MCF 10A (cell line): ENCODE measurements at regions not wholly inside any gene's neighbourhood (a gene's known extent, or its start where the extent isn't known, plus 50 kb on each side); places are given as distances from the start of the nearest gene placed in this dataset.
"Not testable (repeated sequence)": the region's sequence is repeated elsewhere in the genome, so short reads cannot be mapped to it uniquely, and the experiment has no call there.

ENCODE experiments used
- BruUV-seq: library from RNA; stranded (reverse); fragments of 400-500 nt; replicated peaks from 2 replicates; lab custom pipeline; 2021; lab: Mats Ljungman, UMichigan
- CTCF ChIA-PET: fragments of 300-600 bp; sonication (Branson Sonifier 250); formaldehyde crosslinking; extraction: SDS; loops from one replicate; lab custom pipeline; 2021; ENCODE audit warnings: antibody characterized with exemption, inconsistent platforms; lab: Yijun Ruan, JAX
- POLR2A ChIA-PET: fragments of 300-600, 350-650 bp; sonication (Branson Sonifier 250); formaldehyde crosslinking; extraction: SDS; loops from one replicate; lab custom pipeline; 2020; ENCODE audit warnings: antibody characterized with exemption, inconsistent platforms; lab: Yijun Ruan, JAX
- DNase-seq: peaks from one replicate; pipeline ENCODE4 v3.0.0-alpha.2; 2018; ENCODE audit not compliant: unreplicated experiment
- H3K27ac Mint-ChIP-seq: one replicate; pipeline ENCODE4 v1.8.0; 2022; ENCODE audit warnings: mild to moderate bottlenecking, low read depth, mixed read lengths; ENCODE audit not compliant: unreplicated experiment
- H3K27me3 Mint-ChIP-seq: one replicate; pipeline ENCODE4 v1.8.0; 2022; ENCODE audit warnings: mixed read lengths; ENCODE audit not compliant: insufficient read depth, unreplicated experiment
- H3K36me3 Mint-ChIP-seq: one replicate; pipeline ENCODE4 v1.8.0; 2022; ENCODE audit warnings: mild to moderate bottlenecking, moderate library complexity, mixed read lengths; ENCODE audit not compliant: insufficient read depth, unreplicated experiment
- H3K4me1 Mint-ChIP-seq: one replicate; pipeline ENCODE4 v1.8.0; 2022; ENCODE audit warnings: mixed read lengths; ENCODE audit not compliant: insufficient read depth, unreplicated experiment
- H3K4me3 Mint-ChIP-seq: one replicate; pipeline ENCODE4 v1.8.0; 2022; ENCODE audit warnings: mild to moderate bottlenecking, moderate library complexity, mixed read lengths; ENCODE audit not compliant: unreplicated experiment
- H3K9me3 Mint-ChIP-seq: one replicate; pipeline ENCODE4 v1.8.0; 2022; ENCODE audit warnings: mixed read lengths; ENCODE audit not compliant: unreplicated experiment
- intact Hi-C: fragments of 100-400 bp; cut with micrococcal nuclease; formaldehyde crosslinking; loops from 2 replicates; pipeline ENCODE4 v1.14.1; 2022

- H3K27ac Mint-ChIP-seq, POLR2A ChIA-PET, DNase-seq, CTCF ChIA-PET, H3K4me3 Mint-ChIP-seq, intact Hi-C loops, H3K4me1 Mint-ChIP-seq, BruUV-seq, H3K36me3 Mint-ChIP-seq, H3K27me3 Mint-ChIP-seq: not testable (repeated sequence)
- H3K9me3 Mint-ChIP-seq, result peaks cover 51% of the 10 kb centered on the region
These were observed 160.1 kb upstream of the TPTE start for GRCh38 chr21:10361214-10361736.

GRCh38 chr21:10362816-10363215 lies 158.6 kb upstream of the TPTE start:
- H3K27ac Mint-ChIP-seq, intact Hi-C loops, POLR2A ChIA-PET, H3K27me3 Mint-ChIP-seq, H3K36me3 Mint-ChIP-seq, CTCF ChIA-PET, H3K4me3 Mint-ChIP-seq, BruUV-seq, DNase-seq, H3K4me1 Mint-ChIP-seq: not testable (repeated sequence)
- peaks cover 37% of the 10 kb centered on the region for H3K9me3 Mint-ChIP-seq

DNA sequence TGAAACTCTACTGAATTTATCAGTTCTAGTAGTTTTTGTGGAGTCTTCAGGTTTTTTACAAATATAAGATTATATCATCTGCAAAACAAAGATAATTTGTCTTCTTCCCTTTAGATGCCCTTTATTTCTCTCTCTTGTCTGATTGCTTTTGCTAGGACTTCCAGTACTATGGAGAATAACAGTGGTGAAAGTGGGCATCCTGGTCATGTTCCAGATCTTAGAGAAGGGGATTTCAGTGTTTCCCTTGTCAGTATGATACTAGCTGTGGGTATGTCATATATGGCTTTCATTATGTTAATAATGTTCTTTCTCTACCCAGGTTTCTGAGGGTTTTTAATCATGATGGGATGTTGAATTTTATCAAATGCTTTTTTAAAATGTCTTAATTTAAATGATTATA lies 158.1 kb upstream of the TPTE start:
- H3K27ac Mint-ChIP-seq, CTCF ChIA-PET, H3K36me3 Mint-ChIP-seq, H3K27me3 Mint-ChIP-seq, DNase-seq, intact Hi-C loops, H3K4me3 Mint-ChIP-seq, H3K4me1 Mint-ChIP-seq, POLR2A ChIA-PET, BruUV-seq: not testable (repeated sequence)
- peaks cover 37% of the 10 kb centered on the region for H3K9me3 Mint-ChIP-seq

- POLR2A ChIA-PET, intact Hi-C loops, DNase-seq, BruUV-seq, H3K36me3 Mint-ChIP-seq, H3K4me3 Mint-ChIP-seq, CTCF ChIA-PET, H3K27me3 Mint-ChIP-seq, H3K27ac Mint-ChIP-seq, H3K4me1 Mint-ChIP-seq: not testable (repeated sequence)
- peaks cover 21% of the 10 kb centered on the region for H3K9me3 Mint-ChIP-seq
These were observed 155.2 kb upstream of the TPTE start for GRCh38 chr21:10366210-10366609.

- intact Hi-C loops, H3K36me3 Mint-ChIP-seq, POLR2A ChIA-PET, H3K4me1 Mint-ChIP-seq, H3K27ac Mint-ChIP-seq, BruUV-seq, H3K27me3 Mint-ChIP-seq, H3K4me3 Mint-ChIP-seq, CTCF ChIA-PET, DNase-seq: not testable (repeated sequence)
- peaks cover 16% of the 10 kb centered on the region for H3K9me3 Mint-ChIP-seq
These were observed 153.8 kb upstream of the TPTE start for GRCh38 chr21:10367586-10367985.

- H3K27me3 Mint-ChIP-seq, H3K36me3 Mint-ChIP-seq, POLR2A ChIA-PET, H3K27ac Mint-ChIP-seq, DNase-seq, intact Hi-C loops, H3K9me3 Mint-ChIP-seq, H3K4me1 Mint-ChIP-seq, CTCF ChIA-PET, BruUV-seq, H3K4me3 Mint-ChIP-seq: not testable (repeated sequence)
These were observed 153.0 kb upstream of the TPTE start for GRCh38 chr21:10368323-10368798.

DNA sequence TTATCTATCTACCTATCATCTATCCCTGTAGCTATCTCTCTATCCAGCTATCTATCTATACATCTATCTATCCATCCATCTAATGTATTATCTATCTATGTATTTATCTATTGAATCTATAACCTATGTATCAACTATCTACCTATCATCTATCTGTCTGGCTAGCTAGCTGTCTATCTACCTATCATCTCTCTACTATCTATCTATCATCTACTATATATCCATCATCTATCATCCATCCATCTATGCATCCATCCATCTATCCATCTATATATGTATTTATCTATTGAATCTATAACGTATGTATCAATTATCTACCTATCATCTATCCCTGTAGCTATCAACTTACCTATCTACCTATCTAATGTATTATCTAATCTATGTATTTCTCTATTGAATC lies 152.1 kb upstream of the TPTE start:
- POLR2A ChIA-PET, DNase-seq, H3K4me1 Mint-ChIP-seq, H3K27me3 Mint-ChIP-seq, H3K4me3 Mint-ChIP-seq, BruUV-seq, intact Hi-C loops, H3K9me3 Mint-ChIP-seq, CTCF ChIA-PET, H3K36me3 Mint-ChIP-seq, H3K27ac Mint-ChIP-seq: not testable (repeated sequence)

GRCh38 chr21:10377758-10378157 lies 143.6 kb upstream of the TPTE start:
- H3K27ac Mint-ChIP-seq, DNase-seq, BruUV-seq, H3K4me1 Mint-ChIP-seq, H3K4me3 Mint-ChIP-seq, H3K36me3 Mint-ChIP-seq, H3K27me3 Mint-ChIP-seq, CTCF ChIA-PET, POLR2A ChIA-PET, intact Hi-C loops: not testable (repeated sequence)
- H3K9me3 Mint-ChIP-seq, result peaks cover 28% of the 10 kb centered on the region

DNA sequence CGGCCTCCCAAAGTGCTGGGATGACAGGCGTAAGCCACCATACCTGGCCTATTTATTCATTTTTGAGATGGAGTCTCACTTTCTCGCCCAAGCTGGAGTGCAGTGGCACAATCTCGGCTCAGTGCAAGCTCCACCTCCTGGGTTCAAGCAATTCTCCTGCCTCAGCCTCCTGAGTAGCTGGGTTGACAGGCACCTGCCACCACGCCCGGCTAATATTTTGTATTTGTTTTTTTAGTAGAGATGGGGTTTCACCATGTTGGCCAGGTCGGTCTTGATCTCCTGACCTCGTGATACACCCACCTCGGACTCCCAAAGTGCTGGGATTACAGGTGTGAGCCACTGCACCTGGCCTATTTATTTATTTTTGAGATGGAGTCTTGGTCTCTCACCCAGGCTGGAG lies 141.6 kb upstream of the TPTE start:
- BruUV-seq, H3K4me1 Mint-ChIP-seq, H3K27me3 Mint-ChIP-seq, DNase-seq, H3K4me3 Mint-ChIP-seq, H3K27ac Mint-ChIP-seq, H3K36me3 Mint-ChIP-seq, CTCF ChIA-PET, POLR2A ChIA-PET, intact Hi-C loops: not testable (repeated sequence)
- H3K9me3 Mint-ChIP-seq, result peaks cover 28% of the 10 kb centered on the region
